SK-N-SH treated with all-trans-retinoic acid at 6 μM for 48 hours (cell line): ENCODE measurements at regions not wholly inside any gene's neighbourhood (a gene's known extent, or its start where the extent isn't known, plus 50 kb on each side); places are given as distances from the start of the nearest gene placed in this dataset.

ENCODE experiments used
- ATAC-seq: fragments of 200-7000 bp; cut with Tn5 transposase; 3 replicates; pipeline ENCODE4 v1.9.1; 2020; ENCODE audit warnings: mild to moderate bottlenecking, moderate library complexity
- ARNTL ChIP-seq: fragments of 450-650 bp; formaldehyde crosslinking; IDR thresholded peaks from 2 replicates; pipeline ENCODE4 v1.5.0; 2020; ENCODE audit warnings: low read depth, mild to moderate bottlenecking, moderate library complexity, borderline replicate concordance
- CREB5 ChIP-seq: fragments of 250-450 bp; sonication (Bioruptor Pico); IDR thresholded peaks from 2 replicates; pipeline ENCODE4 v1.5.1; 2020; ENCODE audit warnings: low read depth, mild to moderate bottlenecking, moderate library complexity
- CSDC2 ChIP-seq: fragments of 250-450 bp; sonication (Bioruptor Pico); IDR thresholded peaks from 2 replicates; pipeline ENCODE4 v1.5.0; 2020; ENCODE audit warnings: mild to moderate bottlenecking, moderate library complexity
- CSRNP3 ChIP-seq: fragments of 250-450 bp; sonication (Bioruptor Pico); IDR thresholded peaks from 2 replicates; pipeline ENCODE4 v1.5.1; 2021; ENCODE audit warnings: mild to moderate bottlenecking, moderate library complexity
- ESRRG ChIP-seq: fragments of 250-450 bp; sonication (Bioruptor Pico); IDR thresholded peaks from 2 replicates; pipeline ENCODE4 v1.6.1; 2021; ENCODE audit warnings: mild to moderate bottlenecking
- OSR1 ChIP-seq: fragments of 250-450 bp; sonication (Bioruptor Pico); IDR thresholded peaks from 2 replicates; pipeline ENCODE4 v1.8.0; 2022; ENCODE audit warnings: moderate library complexity, mild to moderate bottlenecking, inconsistent platforms
- PATZ1 ChIP-seq: fragments of 250-450 bp; sonication (Bioruptor Pico); IDR thresholded peaks from 2 replicates; pipeline ENCODE4 v1.8.0; 2020; ENCODE audit warnings: mild to moderate bottlenecking, moderate library complexity, borderline replicate concordance
- POU6F1 ChIP-seq: fragments of 250-450 bp; sonication (Bioruptor Pico); IDR thresholded peaks from 2 replicates; pipeline ENCODE4 v1.8.0; 2021; ENCODE audit warnings: low read depth, mild to moderate bottlenecking, moderate library complexity, borderline replicate concordance
- PPARA ChIP-seq: fragments of 250-450 bp; sonication (Bioruptor Pico); IDR thresholded peaks from 2 replicates; pipeline ENCODE4 v1.5.0; 2020; ENCODE audit warnings: mild to moderate bottlenecking, borderline replicate concordance
- RARB ChIP-seq: fragments of 250-450 bp; sonication (Bioruptor Pico); IDR thresholded peaks from 2 replicates; pipeline ENCODE4 v1.8.0; 2021; ENCODE audit warnings: mild to moderate bottlenecking, moderate library complexity
- SNAI2 ChIP-seq: fragments of 250-450 bp; sonication (Bioruptor Pico); IDR thresholded peaks from 2 replicates; pipeline ENCODE4 v1.5.0; 2020; ENCODE audit warnings: mild to moderate bottlenecking, moderate library complexity
- TCF4 ChIP-seq: fragments of 250-450 bp; sonication (Bioruptor Pico); IDR thresholded peaks from 2 replicates; pipeline ENCODE4 v1.8.0; 2021; ENCODE audit warnings: mild to moderate bottlenecking, moderate library complexity, borderline replicate concordance
- TSHZ2 ChIP-seq: fragments of 250-450 bp; sonication (Bioruptor Pico); IDR thresholded peaks from 2 replicates; pipeline ENCODE4 v1.5.0; 2020; ENCODE audit warnings: mild to moderate bottlenecking, moderate library complexity
- ZC3H10 ChIP-seq: fragments of 250-450 bp; sonication (Bioruptor Pico); IDR thresholded peaks from 2 replicates; pipeline ENCODE4 v1.5.1; 2021; ENCODE audit warnings: mild to moderate bottlenecking, moderate library complexity
- ZFP3 ChIP-seq: fragments of 250-450 bp; sonication (Bioruptor Pico); IDR thresholded peaks from 2 replicates; pipeline ENCODE4 v1.5.0; 2020; ENCODE audit warnings: mild to moderate bottlenecking, moderate library complexity
- ZFP30 ChIP-seq: fragments of 450-650 bp; formaldehyde crosslinking; IDR thresholded peaks from 2 replicates; pipeline ENCODE4 v1.5.0; 2022; ENCODE audit warnings: mild to moderate bottlenecking, moderate library complexity
- ZNF565 ChIP-seq: fragments of 450-650 bp; formaldehyde crosslinking; conservative IDR thresholded peaks from 2 replicates; pipeline ENCODE4 v1.5.0; 2020; ENCODE audit warnings: low read depth, mild to moderate bottlenecking, moderate library complexity
- ZNF70 ChIP-seq: fragments of 450-650 bp; formaldehyde crosslinking; IDR thresholded peaks from 2 replicates; pipeline ENCODE4 v1.5.0; 2020; ENCODE audit warnings: mild to moderate bottlenecking, moderate library complexity
- ZNF8 ChIP-seq: fragments of 450-650 bp; formaldehyde crosslinking; IDR thresholded peaks from 2 replicates; pipeline ENCODE4 v1.5.0; 2020; ENCODE audit warnings: mild to moderate bottlenecking, moderate library complexity

- TF ChIP-seq TCF4 (CRISPR knock-in tag) (no peak), ZFP30 (no peak), ZNF565 (CRISPR knock-in tag) (no peak), ARNTL (CRISPR knock-in tag) (no peak), CSDC2 (CRISPR knock-in tag) (no peak), TSHZ2 (CRISPR knock-in tag) (no peak), SNAI2 (no peak), ZNF8 (CRISPR knock-in tag) (no peak), CREB5 (CRISPR knock-in tag) (no peak), ZFP3 (CRISPR knock-in tag) (no peak), CSRNP3 (CRISPR knock-in tag) (no peak), PATZ1 (CRISPR knock-in tag) (no peak), PPARA (CRISPR knock-in tag) (no peak), OSR1 (CRISPR knock-in tag) (no peak), ZC3H10 (CRISPR knock-in tag) (no peak), ZNF70 (CRISPR knock-in tag) (no peak), RARB (CRISPR knock-in tag) (no peak), ESRRG (CRISPR knock-in tag) (no peak)
- TF ChIP-seq, all 23 proteins: peak for 0
- ATAC-seq: no peak
Observed at GRCh38 chr12:47414511-47414910, 291.3 kb downstream of the RPAP3 start.

GRCh38 chr12:47413806-47414205 lies 292.0 kb downstream of the RPAP3 start:
- TF ChIP-seq RARB (CRISPR knock-in tag): no peak
- no peak for TF ChIP-seq ZNF565 (CRISPR knock-in tag)
- no peak for TF ChIP-seq CSDC2 (CRISPR knock-in tag)
- no peak for TF ChIP-seq TSHZ2 (CRISPR knock-in tag)
- no peak for TF ChIP-seq CREB5 (CRISPR knock-in tag)
- TF ChIP-seq POU6F1 (CRISPR knock-in tag): no peak
- no peak for TF ChIP-seq ZC3H10 (CRISPR knock-in tag)
- TF ChIP-seq ZFP30: no peak
- TF ChIP-seq ZFP3 (CRISPR knock-in tag): no peak

More at GRCh38 chr12:47413806-47414205, 292.0 kb downstream of the RPAP3 start:
- no peak for ATAC-seq
